Activated T-helper 1 cell treated with anti-CD3 and anti-CD28 coated beads, Interleukin-2, amount 50 U/mL, for 16 hours (primary cell): ENCODE measurements at regions not wholly inside any gene's neighbourhood (a gene's known extent, or its start where the extent isn't known, plus 50 kb on each side); places are given as distances from the start of the nearest gene placed in this dataset.
"Not testable (repeated sequence)": the region's sequence is repeated elsewhere in the genome, so short reads cannot be mapped to it uniquely, and the experiment has no call there.

Source experiments
- DNase-seq, 2 donors: peaks; one replicate each; pipeline ENCODE4 v3.0.0-alpha.2; 2020; ENCODE audit warnings: low read depth in 1 of 2, low spot score in 1 of 2

DNA sequence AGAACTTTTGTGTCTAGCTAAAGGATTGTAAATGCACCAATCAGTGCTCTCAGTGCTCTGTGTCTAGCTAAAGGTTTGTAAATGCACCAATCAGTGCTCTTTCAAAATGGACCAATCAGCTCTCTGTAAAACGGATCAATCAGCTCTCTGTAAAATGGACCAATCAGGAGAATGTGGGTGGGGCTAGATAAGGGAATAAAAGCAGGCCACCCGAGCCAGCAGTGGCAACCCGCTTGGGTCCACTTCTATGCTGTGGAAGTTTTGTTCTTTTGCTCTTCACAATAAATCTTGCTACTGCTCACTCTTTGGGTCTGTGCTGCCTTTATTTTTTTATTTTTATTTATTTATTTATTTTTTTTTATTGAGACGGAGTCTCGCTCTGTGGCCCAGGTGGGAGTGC is 957.3 kb upstream of the GJE1 start:
- DNase-seq = not testable (repeated sequence)

DNA sequence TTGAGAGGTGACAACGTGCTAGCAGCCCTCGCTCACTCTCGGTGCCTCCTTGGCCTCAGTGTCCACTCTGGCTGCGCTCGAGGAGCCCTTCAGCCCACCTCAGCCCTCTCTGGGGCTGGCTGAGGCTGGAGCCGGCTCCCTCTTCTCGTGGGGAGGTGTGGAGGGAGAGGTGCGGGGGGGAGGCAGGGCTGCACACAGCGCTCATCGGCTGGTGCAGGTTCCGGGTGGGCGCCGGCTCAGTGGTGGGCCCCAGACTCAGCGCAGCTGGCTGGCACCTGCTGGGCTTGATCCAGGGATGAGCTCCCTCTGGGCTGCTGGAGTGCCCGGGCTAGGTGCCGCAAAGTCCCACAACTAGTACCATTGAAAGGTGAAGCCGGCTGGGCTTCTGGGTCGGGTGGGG is 957.8 kb upstream of the GJE1 start:
- DNase-seq = no peak

DNA sequence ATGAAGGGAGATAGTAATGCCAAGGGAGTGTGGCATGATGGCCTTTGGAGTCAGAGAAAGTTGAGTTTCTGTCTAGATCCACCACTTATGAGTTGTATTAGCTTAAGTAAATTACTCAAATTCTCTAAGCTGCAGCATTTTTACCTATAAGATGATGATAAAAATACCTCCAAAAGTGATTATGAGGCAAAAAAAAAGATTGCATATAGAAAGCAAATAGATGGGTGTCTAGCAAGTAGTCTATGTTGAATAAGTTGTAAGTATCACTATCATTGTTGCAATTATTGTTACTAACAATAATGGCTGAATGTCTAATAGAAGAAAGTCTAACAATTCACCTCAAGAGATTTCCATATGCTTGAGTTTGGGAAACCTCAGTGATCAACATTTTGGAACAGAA is 959.2 kb upstream of the GJE1 start:
- no peak for DNase-seq

DNA sequence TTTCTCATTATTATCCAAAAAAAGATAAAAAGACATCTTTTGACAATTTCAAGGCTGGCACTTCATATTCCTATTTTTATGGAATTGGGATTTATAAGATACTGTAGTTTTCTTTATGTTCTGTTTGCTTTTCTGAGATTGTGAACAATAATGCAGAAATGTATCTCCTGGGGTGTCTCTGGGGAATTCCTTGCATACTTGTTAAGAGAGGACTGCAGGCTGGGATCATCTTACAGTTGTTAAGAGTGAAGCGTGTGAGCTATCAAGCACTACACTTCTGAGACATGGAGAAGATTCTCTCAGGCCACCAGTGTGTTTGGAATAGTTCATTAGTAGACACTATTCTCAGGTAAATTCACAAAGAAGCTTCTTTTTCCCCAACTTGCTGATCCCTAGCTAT is 963.3 kb upstream of the GJE1 start:
- no peak for DNase-seq

DNA sequence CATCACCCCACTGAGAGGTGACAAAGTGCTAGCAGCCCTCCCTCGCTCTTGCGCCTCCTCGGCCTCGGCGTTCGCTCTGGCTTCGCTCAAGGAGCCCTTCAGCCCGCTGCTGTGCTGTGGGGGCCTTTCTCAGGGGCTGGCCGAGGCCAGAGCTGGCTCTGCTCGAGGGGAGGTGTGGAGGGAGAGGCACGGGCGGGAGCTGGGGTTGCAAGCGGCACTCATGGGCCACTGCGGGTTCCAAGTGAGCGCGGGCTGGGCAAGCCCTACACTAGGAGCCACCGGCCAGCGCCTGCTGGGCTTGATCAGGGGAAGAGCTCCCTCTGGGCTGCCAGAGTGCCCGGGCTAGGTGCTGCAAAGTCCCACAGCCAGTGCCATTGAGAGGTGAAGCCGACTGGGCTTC is 964.8 kb upstream of the GJE1 start:
- no peak for DNase-seq

DNA sequence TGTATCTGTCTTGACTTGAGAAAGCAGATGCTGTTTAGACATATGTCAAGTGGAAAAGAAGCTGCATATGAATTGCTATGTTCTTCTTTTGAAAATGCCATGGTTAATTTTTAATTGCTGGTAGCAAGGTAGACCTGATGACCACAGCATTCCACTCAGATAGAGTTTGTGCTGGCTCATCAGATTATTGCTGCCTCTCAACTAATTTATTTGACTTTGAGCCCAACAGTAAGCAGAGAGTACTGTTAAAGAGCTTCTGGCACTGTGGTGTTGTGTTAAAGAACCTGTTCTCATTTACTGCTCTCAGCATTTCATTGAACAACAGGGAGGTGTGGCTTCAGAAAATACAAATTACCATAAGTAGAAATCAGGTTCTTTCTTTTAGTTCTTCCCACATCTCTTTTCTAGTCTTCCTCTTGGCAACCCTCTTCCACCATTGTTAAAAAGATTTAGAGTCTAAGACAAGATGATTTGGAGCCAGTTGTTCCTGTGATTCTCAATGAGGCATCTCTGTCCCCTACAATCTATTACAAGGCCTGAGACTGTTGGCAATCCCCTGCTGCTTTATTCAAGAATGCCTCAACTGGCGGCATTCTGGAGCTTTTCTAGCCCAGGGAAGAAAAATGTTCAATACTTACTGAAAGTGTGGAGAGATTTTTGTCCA is 967.6 kb upstream of the GJE1 start:
- DNase-seq = no peak

DNA sequence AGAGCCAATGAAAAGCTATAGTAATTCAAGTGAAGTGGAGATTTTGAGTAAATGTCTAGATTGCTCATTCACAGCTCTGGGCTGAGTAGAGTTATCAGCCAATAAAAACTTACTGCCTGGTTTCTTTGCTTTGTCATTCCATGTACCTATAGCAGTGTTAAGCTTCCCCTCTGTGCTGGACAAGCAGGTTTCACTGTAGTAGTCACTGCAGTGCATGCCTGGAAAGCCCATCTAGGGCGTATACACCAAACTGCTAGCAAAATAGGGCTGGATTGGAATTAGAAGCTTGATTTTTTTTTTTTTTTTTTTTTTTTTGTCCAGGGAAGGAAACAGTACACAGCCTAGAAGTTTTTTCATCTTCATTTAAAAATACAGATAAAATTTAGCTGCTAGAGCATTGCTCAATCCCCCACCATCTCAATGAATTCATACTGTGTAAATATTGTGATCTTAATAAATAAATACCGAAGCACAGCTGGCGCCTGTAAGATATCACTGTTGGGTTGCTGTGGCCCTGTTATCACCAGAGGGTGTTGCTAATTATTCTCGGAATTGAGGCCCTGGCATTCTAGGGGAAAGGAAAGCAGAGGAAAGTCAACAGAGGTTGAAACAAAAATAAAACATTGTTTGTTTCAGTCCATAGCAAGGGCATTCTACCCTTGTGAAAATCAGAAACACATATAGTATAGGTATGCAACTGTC is 968.5 kb upstream of the GJE1 start:
- no peak for DNase-seq

DNA sequence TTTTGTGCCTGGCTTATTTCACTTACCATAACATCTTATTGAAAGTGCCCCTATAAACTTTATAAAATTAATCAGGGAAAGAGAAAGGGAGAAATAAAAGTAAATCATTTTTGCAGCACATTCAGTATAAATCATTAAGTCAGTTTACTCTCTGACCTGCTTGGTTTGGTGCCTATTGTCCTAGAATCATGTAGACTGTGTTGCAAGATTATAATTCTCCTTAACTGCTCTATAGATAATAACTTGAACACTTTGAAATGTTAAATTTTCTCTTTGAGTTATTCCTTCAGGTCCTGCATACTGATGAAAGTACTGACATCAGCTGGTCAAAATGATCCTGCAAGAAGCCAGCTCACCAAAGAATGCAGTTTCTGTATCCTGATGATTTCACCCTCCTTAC is 969.6 kb upstream of the GJE1 start:
- DNase-seq = no peak

DNA sequence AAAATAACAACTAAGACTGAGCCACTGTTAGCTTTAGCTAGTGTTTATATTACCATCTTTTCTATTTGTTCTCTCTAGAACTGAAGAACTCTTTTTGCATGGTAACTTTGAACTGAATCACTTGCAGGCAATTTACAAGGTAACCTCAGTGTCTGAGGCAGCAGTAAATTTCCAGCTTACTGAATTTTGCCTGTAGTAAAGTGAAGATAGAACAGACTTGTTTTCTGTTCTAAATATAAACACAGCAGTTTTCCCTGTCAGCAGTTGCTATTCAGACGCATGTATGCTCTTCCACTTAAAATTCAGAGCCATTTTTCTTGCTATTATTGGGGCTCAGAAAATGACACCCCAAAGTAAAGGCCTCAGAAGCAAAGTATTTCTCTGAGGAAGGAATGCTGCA is 974.0 kb upstream of the GJE1 start:
- DNase-seq = no peak

DNA sequence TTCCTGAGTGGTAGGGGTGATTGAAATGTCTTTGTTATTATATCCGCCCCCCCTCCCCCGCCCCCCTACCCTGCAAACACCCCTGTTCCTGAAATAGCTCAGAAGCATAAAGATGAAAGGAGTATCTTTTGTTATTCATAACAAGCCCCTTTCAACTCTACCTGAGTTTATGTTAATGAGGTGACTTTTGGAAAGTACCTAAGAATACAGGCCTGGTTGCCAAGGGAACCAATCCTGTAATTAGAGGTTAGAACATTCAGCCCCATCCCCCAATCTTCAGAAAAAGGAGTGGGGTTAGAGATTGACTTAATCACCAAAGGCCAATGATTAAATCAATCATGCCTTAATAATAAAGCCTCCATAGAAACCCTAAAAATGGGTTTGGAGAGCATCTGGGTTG is 979.2 kb upstream of the GJE1 start:
- no peak for DNase-seq

DNA sequence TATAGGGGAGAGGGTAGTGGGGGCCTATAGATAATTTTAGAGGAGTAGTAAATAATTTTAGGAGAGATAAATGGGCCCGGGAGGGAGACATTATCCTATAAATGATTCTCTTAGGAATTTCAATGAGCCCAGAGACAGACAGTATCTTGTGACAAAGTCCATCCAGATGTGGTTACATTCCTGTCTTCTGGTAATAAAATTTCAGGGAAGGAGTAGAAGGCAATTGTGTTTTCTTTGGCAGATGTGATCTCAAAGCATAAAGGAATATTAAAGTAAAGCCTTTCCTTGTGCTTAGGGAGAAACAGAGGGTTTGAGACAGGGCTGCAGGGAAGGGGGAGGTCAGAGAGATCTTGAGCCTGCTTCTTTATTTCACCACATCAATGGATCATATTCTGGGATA is 979.8 kb upstream of the GJE1 start:
- no peak for DNase-seq

DNA sequence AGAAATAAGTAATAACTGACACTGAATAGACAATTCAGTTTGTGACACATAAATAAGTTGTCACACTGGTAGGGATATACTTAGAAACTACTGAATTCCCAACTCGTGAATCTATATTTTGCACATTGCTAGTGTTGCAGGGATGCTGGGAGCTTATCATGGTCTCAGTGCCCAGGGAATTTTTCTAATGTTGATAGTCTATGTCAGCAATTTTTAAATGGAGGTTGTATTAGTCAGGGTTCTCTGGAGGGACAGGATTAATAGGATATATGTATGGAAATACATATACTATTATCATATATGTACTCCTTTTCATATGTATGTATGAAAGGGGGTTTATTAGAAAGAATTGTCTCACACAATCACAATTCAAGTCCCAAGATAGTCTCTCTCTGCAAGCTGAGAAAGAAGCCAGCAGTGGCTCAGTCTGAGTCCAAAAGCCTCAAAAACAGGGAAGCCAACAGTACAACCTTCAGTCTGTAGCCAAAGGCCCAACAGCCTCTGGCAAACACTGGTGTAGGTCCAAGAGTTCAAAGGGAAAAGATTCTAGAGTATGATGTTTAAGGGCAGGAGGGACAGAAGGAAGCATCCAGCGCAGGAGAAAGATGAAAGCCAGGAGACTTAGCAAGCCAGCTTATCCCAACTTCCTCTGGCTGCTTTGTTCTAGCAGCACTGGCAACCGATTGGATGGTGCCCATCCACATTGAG is 980.9 kb upstream of the GJE1 start:
- DNase-seq = no peak

DNA sequence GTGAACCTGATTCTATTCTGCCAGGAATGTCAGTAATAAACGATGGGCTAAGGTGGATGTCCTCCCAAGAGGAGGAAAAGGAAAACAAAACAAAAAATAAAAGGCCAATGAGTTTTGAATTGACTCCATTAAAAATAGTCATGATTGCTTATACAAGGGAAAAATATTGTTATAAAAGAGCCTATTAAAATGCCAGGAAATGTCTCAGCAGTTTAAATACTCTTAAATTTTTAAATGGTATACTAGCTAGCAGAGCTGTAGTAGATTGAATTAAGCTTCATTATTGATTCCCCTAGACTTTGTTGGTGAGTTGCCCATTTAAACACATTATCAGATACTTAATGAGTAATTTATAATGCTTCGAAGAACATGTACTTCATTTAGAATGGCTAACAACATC is 990.9 kb upstream of the GJE1 start:
- no peak for DNase-seq

DNA sequence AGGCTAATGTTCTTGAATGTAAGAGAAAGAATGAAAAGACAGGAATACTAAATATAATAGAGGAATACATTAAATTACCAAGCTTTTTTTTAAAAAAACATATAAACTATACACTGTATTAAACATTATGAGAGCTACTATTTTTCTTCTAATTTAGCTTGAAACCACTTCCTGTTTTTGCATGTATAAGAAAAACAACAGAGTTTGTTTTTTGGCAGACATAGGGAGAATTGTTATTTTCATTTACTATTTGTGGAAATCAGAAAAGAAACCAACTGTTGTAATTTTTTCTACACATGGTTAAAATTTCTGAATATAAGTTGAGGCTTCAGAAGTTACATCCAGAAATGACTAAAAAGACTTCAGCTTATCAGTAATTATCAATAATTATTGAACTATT is 991.8 kb upstream of the GJE1 start:
- no peak for DNase-seq

DNA sequence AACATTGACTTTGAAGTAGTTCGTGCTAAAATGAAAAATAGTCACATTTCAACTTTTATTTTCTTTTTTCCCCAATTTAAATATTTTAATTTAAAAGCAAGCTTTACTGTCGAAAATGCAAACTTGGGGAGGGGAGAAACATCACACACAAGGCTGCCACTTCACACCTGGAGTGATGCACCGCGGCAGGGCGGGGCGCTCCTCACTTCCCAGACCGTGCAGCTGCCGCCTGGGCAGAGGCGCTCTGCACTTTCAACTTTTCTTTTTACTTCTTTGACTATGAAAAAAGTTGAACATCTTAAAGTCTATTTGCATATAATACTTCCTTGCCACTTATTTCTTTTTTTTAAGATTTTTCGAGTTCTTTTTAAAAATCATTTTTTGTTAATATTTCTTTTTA is 993.3 kb upstream of the GJE1 start:
- no peak for DNase-seq

DNA sequence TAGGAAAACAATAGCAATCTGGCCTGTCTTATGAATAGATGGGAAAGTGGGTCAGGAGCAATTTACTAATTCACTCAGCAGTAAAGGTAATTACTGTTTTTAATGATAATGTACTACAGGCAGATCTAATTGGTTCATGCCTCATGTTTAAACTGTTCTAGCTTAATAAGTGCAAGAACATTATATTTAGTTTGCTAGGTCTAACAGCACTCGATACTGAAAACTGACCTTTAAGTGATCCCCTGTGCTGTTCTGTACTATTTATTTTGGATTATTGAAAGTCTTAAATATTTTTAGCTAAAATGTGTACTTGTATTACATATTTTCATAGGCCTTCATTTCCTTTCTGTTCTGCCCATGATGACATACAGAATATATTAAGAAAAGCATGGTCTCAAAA is 998.0 kb upstream of the GJE1 start:
- DNase-seq = no peak

DNA sequence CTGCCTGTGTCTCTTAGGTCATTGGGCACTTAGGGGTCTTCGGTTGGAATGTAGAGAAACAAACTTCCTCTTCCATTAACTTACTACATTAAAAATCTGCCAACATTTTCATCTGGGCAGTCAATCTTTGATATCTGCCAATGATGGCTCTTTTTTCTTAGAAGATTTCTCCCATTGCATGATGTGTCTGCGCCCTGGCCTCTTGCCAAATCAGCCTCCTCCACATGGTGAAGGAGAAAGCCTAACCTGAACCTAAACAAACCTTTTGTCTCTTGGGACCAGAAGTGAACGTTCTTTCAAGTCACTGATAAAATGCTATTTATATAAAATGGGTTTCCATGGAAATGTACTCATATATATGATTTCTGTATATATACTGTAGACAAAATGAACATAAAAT is 998.9 kb upstream of the GJE1 start:
- no peak for DNase-seq

DNA sequence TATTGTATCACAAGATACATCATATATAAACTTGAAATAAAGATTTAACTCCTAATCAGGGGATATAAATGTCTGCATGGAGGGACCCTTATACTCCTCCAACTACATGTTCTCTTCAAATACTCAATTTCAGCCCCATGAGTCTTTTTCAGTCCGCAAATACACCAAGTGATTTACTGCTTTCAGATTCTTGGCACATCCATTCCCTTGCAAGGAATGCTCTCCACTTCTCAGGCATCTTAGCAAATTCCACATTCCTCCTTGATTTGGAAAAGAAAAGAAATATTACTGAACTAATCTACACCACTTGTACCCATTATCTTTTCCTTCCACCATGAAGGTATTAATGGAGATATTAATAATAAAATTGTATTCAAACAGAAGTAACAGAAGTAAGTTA is 999.4 kb upstream of the GJE1 start:
- DNase-seq = no peak

DNA sequence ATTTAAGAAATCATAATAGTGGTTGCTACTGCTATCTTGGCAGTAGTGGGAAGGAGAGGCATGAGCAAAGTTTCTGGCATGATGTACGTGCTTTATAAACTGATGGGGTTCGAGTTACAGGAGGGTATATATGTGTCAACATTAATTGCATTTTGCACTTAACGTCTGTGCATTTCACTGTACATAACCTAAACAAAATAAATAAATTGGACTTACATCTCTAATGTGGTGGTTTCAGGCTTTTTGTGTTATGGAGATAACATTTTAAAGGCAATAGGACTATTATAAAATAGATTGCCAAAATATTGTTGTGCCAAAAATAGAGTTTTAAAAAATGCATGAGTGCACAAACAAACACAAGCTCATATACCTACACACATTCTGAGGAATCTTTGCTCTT is 1001.1 kb upstream of the GJE1 start:
- no peak for DNase-seq

DNA sequence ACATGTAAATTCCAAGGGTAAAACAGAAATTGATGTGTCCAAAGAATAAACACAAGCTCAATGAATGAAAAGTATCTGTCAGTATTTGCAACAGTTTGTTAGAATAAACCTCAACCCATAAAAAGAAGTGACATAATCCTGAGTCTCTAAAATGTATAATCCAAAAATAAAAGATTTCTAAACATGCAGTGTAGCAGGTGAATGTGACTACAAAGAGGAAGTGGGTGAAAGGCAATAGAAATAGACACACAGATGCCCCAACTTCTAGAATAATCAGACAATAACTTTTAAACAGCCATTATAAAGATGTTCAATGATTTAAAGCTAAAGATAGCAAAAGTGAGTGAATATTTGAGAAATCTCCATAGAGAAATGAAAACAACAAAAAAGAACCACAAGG is 1009.2 kb upstream of the GJE1 start:
- DNase-seq = no peak

DNA sequence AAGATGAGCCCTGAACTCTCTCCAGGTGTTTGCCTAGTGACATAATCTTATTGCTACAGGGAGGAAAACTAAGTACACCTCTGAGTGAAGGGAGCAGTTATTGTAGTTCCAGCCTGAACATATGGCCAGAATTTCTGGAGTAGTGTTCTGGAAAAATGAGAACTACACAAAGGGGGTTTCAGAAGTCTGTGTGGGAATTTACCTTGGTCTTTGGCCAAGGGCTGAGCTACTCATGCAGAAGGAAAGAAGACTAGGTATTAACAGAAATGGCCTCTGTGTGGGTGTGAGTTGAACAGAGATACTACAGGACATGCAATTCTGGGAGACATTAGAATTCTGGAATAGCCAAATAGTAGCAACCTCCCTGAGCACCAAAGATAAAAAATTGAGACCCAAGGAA is 1009.7 kb upstream of the GJE1 start:
- DNase-seq = no peak

DNA sequence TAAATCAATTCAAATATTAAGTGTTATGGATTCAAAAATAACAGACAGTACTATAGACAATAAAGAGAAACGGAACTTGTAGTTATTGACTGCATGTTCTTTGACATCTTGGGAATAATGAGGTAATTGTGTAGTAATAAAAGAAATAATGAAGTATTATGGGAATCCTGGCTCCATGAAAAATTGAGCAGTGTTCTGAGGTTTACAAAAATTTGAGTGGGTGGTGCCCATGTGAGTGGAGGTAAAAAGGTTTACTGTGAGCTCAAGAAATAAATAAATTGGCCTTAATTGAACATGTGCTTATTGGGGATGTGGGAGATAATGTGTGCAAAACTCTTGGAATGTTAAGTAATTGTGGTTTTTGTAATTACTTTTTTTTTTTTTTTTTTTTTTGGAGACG is 1013.7 kb upstream of the GJE1 start:
- DNase-seq = no peak

DNA sequence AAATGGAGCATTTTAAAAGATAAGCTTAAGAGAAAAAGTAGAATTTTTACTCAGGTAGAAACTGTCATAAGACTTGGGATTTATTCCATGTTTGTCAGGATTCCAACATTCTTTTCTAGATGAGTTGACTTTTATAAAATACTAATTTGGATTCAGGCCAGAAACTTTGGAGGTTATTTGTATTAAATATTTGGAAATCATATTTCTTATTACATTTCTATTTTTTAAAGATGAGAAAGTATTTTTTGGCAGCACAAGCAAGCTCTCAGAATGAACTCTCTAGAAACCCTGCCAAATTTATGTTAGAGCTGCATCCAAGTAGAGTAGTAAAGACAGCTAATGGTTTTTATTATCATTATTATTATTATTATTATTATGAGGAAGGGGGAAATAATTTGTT is 1014.9 kb upstream of the GJE1 start:
- DNase-seq = no peak
